NCI-H510A (cell line): ENCODE measurements at regions not wholly inside any gene's neighbourhood (a gene's known extent, or its start where the extent isn't known, plus 50 kb on each side); places are given as distances from the start of the nearest gene placed in this dataset.

Experiments
- DNase-seq: peaks from one replicate; lab custom pipeline; 2025; lab: John Stamatoyannopoulos, UW

DNA sequence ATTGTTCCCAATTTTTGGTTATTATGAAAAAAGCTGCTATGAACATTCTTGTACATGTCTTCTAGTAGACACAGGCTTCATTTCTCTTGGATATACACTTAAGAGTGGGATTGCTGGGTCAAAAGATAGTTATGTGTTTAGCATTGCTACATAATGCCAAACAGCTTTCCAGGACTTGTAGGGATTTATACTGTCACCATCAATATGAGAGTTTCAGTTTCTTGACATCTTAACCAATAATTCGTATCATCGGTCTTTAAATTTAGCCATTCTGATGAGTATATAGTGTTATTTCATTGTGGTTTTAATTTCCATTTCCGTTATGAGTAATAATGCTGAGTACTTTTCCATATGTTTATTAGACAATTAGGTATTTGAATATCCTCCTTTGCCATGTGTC, 190.3 kb upstream of the PFN2 start:
- no peak for DNase-seq

DNA sequence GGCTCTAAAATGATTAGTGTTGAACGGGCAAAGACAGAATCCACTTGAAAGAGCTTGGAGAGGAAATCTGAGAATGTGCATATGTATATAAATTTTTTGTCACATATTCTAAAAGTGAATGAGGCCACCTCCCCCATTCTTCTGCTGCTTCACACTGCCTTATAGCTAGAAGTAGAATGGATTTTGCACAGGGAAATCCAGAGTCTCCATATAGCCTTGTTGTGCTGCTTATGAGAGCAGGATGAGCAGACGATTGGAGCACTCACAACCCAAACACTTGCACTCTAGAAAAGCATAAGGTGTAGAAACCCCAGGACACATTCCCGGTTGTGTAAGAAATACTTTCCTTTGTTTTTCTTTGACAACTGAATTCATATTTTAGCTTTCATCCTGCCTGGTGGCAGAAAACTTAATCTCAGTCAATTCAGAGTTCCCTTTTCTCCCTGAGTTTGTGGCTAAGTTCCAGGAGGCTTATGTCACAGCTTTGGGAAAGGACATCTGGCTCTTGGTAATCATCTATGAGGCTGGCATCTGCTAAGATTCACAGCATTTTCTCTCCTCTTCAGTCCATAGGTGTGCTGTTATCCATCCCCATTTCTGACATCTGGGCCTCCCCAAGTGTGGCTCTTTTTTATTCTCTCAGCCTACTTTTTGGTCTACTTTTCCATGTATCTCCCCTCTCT, 188.4 kb upstream of the PFN2 start:
- DNase-seq: no peak

DNA sequence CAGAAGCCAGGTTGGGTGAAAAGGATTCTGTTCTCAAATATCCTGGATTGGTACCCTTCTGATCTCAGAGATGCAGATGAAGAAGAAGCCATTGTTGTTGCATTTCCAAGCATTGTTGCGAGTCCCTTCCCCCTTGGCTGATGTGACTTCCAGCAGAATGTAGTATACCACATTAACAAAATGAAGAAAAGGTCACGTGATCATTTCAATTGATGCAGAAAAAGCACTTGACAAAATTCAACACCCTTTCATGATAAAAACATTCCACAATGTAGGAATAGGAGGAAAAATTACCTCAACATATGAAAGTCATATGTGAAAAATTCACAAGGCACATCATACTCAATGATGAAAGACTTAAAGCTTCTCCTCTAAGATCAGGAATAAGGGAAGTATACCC, 181.9 kb upstream of the PFN2 start:
- no peak for DNase-seq

DNA sequence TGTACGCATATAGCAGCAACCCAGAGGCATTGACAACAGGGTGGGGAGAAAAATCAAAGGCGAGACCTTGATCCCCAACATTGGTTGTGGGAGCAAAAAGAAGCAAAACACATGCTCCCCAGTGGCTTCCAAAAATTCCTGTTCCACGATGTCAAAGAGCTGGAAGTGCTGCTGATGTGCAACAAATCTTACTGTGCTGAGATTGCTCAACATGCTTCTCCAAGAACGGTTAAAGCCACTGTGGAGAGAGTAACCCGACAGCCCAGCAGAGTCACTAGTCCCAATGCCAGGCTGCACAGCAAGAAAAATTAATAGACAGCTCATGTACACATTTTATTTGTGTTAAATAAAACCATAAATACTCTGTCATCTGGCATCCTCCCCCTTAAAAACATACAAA, 179.9 kb upstream of the PFN2 start:
- DNase-seq: no peak

DNA sequence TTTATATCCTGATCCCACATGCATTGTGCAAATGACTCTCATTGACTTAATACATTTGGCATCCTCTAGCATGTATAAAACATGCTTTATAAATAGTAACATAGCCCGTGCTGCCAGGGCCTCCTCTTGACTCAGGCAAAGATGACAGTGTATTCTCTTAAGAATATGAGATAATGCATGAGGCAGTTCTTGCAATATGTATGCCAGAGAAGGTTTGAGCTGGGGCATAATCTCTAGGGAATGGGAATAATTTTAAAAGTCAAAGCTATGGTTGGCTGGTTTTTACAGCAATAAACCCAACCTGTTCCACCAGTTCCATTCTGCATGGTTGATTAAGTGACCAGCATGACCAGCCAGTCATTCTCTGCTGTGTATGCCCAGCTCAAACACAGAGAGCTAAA, 179.0 kb upstream of the PFN2 start:
- DNase-seq: peak; percentile 85

DNA sequence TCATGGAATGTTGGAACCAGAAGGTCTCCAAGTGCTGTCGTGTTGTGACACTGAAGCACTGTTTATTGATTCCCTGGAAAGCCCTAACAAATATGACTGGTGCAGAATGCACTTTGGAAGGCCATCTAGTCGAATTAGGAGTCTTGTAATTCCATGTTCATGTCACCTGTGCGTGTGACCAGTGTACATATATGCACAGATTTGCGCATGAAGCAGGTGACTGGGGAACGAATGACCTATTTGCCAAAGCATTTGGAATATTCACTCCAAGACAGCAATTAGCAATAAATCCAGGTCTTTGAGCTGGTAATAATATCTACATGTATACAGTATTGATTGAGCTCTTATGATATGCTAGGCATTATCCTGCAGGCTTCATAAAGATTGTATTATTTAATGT, 177.5 kb upstream of the PFN2 start:
- no peak for DNase-seq

DNA sequence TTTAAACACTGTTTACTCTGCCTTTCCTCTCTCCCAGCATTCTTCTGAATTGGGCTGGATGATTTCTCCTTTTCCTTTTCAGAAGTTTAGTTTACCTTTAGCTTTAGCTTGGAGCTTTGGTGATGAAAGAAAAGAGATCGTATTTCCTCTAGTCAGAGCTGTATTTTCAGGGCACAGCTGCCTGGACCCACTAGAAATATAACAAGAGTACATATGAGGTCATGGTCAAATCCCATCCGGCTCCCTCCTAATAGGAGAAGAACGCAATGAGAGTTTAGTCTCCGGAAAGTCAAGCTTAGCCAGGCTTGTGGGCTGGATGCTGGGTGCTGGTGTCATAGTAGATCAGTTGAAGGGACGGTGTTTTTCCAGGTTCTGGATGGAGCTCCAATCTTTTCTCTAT, 177.1 kb upstream of the PFN2 start:
- DNase-seq: peak; percentile 84

DNA sequence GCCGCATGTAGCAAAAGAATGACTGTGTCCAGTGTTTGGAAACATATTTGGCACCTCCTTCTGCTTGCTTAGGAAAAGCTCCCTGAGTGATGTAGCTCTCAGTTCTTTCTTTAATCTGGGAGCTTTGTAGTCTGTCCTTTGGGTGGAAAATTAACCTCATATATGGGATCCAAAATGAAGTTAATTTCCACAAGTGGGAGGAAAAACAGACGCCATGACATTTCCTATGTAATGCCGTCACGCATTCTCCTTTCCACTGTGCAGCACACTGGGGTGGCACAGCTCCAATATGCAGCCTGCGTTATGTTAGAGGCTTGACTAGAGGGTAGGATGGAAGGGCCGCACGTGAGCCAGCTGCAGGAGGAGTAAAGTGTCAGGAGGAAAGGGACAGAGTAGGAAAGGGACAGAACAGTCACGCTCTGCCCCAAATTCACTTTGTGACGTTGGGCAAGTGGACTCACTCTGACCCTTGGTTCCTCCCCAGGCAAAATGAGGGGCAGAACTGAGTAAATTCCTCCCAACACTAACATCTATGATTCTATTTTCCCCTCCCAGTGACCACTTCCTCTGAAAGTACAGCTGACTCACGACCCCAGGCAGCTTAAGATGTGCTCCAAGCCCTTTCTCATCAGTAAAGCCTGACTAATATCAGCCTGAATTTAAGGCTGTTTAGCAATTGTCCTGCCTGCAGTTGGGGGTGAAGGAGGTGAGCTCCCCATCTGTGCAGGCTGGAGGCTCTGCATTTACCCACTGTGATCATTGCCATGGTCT, 176.5 kb upstream of the PFN2 start:
- DNase-seq: peak; percentile 32

DNA sequence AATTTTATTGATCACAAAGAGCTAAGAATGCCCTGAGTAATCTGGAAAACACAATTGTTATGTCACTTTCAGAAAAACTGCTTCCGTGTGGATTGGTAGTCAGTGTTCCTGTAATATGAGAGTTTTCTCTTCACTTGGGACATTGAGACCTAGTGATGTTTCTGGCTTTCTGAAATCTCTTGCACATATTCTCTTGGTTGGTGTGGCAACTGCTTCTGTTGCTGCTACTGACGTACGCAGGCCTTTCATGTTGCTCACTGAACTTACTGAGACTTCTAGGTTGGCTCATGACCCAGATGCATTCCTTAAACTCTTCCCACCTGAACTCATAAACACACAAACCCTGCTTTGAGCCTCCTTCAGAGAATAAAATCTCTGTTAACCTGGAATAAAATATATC, 175.0 kb upstream of the PFN2 start:
- DNase-seq: no peak

DNA sequence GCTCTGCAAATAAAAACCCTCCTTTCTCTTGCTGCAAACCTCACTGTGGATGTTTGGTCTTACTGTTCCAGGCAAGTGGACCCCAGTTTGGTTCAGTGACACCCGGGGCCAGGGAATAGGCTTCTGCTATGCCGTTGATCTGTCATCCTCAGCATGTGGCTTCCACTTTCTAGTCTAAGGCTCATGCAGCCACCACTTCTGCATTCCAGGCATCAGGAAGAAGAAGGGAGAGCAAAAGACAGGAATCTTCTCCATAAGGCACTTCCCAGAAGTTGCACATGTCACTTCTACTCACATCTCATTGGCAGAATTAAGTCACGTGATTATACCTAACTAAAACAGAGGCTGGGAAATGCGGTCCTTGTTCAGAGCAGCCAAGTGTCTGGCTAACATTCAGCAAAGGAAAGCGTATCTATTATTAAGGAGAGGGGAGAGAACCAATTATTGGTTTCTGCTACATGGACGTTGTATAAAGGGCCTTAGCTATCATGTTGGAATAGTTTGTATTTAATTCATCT, 173.6 kb upstream of the PFN2 start:
- no peak for DNase-seq

DNA sequence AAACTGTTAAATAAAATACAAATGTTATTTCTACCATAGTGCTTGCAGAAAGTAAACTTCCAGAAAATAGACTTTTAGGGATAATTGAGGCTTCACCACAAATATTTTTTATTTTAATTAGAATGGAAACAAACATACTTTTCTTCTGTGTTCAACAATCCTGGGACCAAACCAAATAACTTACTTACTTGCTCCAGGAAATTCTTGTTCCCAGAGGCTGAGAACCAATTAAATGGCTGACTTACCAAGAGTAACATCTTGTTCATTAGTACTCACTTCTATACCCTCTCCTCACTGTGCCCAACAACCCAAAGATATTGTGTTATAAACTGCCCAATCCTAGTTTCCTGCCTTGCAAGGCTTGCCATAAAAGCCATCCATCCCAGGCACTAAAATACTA, 172.2 kb upstream of the PFN2 start:
- DNase-seq: no peak

DNA sequence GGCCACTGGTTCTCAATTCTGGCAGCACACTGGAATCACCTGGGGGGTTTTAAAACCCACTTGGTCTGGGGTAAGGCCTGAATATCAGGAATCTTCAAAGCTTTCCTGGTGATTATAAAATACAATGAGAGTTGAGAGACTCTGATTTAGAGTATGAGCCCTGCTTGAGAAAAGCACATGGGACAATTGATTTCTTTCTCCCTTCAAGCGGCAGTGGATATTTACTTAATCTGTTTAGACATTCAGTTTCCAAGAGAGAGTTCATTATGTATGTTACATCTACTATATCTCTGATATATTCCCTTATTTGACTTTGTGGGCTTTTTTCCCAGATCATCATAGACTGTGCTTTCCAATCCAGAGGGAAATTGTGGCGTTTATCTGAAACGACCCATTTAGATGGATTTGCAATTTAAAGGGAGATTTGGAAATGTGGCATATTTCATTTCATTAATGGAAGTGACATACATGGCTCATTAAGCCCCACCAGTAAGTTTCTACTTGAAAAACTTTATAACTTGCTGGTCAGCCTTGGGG, 171.2 kb upstream of the PFN2 start:
- DNase-seq: no peak

DNA sequence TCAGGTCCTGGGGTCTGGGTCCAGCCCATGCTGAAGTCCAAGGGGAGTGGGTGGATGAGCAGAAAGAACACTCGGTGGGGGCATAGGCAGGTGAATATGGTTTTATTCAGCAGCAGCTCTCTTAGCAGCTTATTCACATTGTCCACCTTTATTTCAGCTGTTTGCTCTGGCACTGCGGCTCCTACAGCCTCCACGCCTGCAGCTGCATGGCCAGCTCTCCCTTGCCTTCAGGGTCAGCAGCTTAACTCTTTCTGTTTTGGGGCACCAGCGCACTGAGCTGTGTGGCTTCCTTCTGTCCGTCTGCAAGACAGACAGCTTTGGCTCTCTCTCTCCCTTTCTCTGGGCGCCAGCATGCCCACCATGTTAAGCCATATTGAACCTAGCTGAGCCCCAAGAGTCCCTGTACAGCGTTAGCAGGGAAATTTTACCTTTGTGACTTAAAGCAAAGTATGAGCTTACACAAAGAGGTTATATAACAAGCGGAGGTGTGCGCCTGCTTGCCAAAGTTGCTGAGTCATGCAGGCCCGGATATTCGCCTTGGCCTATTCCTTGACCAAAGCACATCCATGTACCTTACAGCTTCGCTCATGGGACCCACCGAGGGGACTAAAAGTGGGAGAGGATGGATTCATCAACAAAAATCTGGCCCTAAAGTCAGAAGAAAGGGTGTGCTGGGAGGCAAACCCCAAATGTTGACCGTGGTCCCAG, 170.1 kb upstream of the PFN2 start:
- no peak for DNase-seq

DNA sequence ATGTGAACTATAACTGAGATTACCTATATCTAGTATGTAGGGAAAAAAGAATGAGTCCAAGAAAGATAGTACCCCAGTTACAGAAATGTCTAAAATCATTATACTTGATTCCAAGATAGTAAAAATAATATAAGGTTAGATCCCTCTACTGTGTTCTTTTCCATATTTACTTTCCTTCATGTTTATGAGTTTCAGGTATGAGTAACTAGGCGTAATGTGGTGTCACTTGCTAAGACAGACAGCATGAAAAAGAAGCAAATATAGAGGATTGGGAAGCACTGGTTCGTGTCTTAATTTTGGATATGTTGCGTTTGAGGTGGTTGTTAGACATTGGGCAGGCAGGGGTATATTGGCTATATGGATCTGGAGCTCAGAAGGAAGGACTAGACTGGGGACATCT, 168.1 kb upstream of the PFN2 start:
- no peak for DNase-seq

DNA sequence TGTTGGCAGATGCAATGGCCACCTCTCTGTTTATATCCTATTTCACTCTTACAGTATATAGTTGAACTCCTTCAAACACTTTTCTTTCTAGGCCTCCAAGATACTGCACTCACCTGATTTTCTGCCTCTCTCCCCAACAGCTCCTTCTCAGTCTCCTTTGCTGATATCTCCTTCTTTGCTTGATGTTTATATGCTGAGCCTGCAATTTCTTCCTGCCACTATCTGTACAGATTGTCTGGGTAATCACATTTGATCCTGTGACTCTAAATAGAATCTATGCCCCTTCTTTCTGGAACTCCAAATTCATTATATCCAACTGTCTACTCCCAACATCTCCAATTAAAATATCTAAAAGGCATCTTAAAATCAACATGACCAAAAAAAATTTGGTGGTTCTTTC, 165.5 kb upstream of the PFN2 start:
- no peak for DNase-seq

DNA sequence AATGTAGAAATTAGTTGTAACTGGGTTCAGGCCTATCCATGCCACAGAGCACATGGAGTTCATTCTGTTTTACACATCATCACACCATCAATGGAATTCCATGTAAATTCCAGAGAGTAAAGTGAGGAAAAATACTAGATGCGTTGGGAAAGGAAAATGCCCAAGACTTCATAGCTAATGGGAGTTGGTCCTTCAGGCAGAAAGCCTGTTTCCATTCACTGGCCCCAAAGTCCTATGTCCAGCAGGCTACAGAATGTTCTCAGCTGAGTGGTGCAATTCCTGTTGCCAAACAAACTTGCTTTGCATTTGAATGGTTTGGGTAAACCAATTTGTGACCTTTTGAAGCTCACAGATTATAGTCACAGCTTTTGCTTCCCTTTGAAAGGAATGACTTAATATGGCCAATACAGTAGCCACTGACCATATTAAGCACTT, 164.6 kb upstream of the PFN2 start:
- DNase-seq: no peak

DNA sequence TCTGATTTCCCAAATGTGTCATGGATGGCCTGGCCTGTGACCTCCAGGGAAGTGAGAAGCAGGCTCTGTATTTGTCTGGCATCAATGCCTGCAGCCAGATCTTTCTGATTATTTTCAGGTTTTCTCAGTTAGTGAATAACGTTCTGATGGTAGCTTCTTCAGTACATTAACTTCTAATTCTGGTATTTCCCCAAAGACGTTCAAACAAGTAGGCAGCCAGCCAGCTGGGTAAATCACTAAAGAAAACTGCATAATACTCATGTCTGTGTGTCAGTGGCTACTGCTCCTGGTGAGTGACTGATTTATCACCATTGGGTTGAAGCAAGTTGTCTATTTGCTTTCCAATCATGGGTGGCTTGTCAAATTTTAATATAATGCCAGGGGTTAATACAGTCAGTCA, 162.6 kb upstream of the PFN2 start:
- DNase-seq: no peak

DNA sequence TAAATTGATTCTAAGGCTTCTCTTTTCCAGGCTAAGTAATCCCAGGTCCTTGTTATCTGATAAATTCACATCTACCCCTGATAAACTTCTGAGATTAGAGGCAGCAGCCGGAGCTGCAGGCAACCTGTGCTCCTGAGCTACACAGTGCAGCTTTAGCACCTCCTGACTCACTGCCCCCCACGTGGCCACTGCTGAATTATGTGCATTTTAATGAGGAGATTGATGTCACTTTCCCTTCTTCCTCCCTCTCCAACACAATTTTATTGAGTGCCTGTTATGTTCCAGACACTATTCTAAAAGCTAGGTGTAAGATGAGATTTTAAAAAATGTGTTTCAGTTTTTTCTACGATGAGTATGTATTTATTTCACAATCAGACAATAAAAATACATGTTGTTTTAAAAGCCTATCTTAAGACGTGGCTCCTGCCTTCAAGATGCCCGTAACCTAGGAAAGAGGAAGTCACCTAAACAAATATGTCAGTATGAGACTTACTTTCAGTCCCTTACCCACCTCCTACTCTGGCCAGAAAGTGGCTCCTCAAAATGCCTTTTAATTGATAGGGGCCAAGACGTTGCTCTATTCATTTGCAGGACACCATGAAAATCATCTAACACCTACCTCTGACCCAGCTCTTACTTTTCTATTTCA, 161.5 kb upstream of the PFN2 start:
- no peak for DNase-seq

DNA sequence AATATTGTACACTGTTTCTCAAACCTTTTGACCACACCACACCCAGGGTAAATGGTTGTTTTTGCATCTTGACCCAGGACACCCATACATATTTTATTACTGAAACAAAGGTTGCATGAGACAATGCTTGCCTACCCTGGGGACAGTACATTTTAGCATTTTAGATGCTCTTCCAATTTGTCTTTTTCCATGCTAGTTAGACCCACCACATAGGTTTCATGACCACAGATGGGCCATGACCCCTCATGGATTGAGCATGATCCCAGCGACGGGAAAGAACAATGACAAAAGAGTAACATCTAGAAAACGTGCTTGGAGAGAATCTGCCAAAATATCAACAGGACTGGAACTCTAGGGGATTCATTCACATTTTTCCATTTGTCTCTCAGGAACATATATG, 161.0 kb upstream of the PFN2 start:
- no peak for DNase-seq

DNA sequence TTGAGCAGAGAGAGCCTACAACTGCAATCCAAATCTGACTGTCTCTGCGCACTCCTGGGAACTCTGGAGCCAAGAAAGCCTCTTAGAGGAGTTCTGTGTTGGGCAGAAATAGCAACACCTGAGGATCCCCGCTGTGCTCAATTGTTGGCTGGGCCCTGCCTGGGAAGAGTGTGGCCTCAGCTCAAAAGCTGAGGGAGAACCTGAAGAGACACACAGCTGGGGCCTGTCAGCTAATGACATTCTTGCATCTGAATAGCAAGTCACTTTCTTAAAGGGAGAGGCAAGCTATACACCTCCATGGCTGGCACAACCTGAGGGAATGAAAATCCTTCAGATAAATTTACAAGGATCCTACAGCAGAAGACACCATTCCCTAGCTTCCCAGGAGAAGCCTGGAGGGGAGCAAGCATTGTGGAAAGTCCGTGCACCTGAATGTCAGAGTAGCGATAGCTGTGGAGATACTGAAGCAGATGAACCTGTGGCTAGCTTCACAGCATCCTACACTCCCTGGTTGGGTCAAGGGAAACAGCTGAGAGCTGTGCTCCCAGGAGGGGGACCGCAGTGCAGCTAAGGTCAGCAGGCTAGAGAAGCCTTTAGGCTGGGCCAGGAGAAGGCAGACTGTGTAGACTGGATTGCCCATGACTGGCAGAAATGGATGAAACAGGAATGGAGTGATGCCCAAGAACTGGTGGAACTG, 159.9 kb upstream of the PFN2 start:
- no peak for DNase-seq

DNA sequence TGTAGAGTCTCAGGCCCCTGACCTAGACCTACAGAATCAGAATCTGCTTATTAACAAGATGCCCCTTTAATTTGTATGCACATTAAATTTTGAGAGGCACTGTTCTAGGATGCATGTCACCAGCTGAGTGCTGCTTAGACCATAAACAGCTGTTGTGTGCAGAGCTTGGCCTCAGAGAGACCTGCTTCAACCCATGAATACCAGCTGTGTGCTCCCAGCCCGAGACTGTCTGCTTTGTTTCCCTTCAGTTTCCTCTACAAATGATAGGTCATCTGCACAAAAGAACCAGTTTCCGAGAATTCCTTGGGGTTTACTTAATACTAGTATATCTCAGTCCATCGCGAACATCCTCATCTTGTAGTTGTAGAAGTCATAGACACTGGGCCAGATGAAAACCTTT, 158.5 kb upstream of the PFN2 start:
- DNase-seq: no peak

DNA sequence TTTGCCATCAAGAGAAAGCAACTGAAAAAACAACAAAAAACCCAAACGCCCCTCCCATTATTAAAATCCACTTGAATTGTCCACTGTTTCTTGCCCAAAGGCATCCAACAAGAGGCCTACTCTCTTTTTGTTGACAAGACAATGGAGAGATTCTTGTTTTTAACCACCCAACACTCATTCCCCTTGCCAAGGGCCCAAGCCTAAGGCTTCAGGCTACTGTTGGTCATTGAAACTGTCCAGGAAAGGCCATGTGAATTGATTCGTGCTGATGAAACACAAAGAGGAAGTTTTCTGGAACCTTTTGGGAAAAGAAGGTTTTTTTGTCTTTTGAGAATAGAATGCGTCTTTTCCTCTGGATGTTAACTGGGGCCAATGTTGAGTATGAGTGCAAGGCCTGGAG, 157.4 kb upstream of the PFN2 start:
- DNase-seq: no peak
